ENCODE measurements at regions not wholly inside any gene's neighbourhood (a gene's known extent, or its start where the extent isn't known, plus 50 kb on each side); places are given as distances from the start of the nearest gene placed in this dataset.

- H3K27ac ChIP-seq (ENCODE audit: low read depth in 1 of 2, low read length in 2 of 2): no peak overlapping the region
- no peak for DNase-seq (ENCODE audit: low spot score)
- WGBS: 80% methylated on average over 11 of the region's 11 CpGs
- H3K27me3 ChIP-seq (ENCODE audit: control insufficient read depth in 4 of 4, insufficient read depth in 4 of 4, low read length in 3 of 4): no peaks in the 10 kb centered on the region
- no peak overlapping the region for H3K4me3 ChIP-seq (ENCODE audit: low read depth in 1 of 3, low read length in 3 of 3)
- no peaks in the 10 kb centered on the region for H3K4me1 ChIP-seq (ENCODE audit: control insufficient read depth in 4 of 4, insufficient read depth in 4 of 4, low read length in 3 of 4)
- TF ChIP-seq EGR1 (IDR thresholded peaks at IDR 0.05; ENCODE audit: low read depth in 2 of 2): no peak
- no peak for TF ChIP-seq HNF4G (IDR thresholded peaks at IDR 0.05)
- no peak for TF ChIP-seq FOXA2 (IDR thresholded peaks at IDR 0.05)
- TF ChIP-seq, protein P1, sequence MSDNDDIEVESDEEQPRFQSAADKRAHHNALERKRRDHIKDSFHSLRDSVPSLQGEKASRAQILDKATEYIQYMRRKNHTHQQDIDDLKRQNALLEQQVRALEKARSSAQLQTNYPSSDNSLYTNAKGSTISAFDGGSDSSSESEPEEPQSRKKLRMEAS (IDR thresholded peaks at IDR 0.05): no peak
- TF ChIP-seq TAF1 (conservative IDR thresholded peaks at IDR 0.05): no peak
- TF ChIP-seq ATF3 (IDR thresholded peaks at IDR 0.05): no peak
- TF ChIP-seq YY1 (IDR thresholded peaks at IDR 0.05): no peak
- H3K36me3 ChIP-seq (ENCODE audit: control insufficient read depth in 4 of 4, insufficient read depth in 3 of 4, low read depth in 1 of 4, low read length in 3 of 4): no peaks in the 10 kb centered on the region
- H3K9me3 ChIP-seq (ENCODE audit: control insufficient read depth in 4 of 4, low read length in 3 of 4): no peaks in the 10 kb centered on the region
- H3K9ac ChIP-seq (ENCODE audit: low read depth in 1 of 2, low read length in 2 of 2): no peak overlapping the region
These were observed 51.9 kb upstream of the DCTD start for GRCh38 chr4:182968917-182969650.

GRCh38 chr4:182967403-182967802 is 50.2 kb upstream of the DCTD start:
- TF ChIP-seq GABPA (IDR thresholded peaks at IDR 0.05 in 1 of 2, conservative IDR thresholded peaks at IDR 0.05 in 1 of 2) (no peak), HNF4A (conservative IDR thresholded peaks at IDR 0.05) (no peak), HNF4G (IDR thresholded peaks at IDR 0.05) (no peak), RXRA (IDR thresholded peaks at IDR 0.05) (no peak)
- TF ChIP-seq, protein P2, sequence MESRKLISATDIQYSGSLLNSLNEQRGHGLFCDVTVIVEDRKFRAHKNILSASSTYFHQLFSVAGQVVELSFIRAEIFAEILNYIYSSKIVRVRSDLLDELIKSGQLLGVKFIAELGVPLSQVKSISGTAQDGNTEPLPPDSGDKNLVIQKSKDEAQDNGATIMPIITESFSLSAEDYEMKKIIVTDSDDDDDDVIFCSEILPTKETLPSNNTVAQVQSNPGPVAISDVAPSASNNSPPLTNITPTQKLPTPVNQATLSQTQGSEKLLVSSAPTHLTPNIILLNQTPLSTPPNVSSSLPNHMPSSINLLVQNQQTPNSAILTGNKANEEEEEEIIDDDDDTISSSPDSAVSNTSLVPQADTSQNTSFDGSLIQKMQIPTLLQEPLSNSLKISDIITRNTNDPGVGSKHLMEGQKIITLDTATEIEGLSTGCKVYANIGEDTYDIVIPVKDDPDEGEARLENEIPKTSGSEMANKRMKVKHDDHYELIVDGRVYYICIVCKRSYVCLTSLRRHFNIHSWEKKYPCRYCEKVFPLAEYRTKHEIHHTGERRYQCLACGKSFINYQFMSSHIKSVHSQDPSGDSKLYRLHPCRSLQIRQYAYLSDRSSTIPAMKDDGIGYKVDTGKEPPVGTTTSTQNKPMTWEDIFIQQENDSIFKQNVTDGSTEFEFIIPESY (IDR thresholded peaks at IDR 0.05): no peak
- TF ChIP-seq, protein P1 (IDR thresholded peaks at IDR 0.05): no peak
- no peaks in the 10 kb centered on the region for H3K36me3 ChIP-seq (ENCODE audit: control insufficient read depth in 4 of 4, insufficient read depth in 3 of 4, low read depth in 1 of 4, low read length in 3 of 4)
- H3K27ac ChIP-seq (ENCODE audit: low read depth in 1 of 2, low read length in 2 of 2): no peak overlapping the region
- DNase-seq (ENCODE audit: low spot score): no peak
- H3K9me3 ChIP-seq (ENCODE audit: control insufficient read depth in 4 of 4, low read length in 3 of 4): no peaks in the 10 kb centered on the region
- no peaks in the 10 kb centered on the region for H3K27me3 ChIP-seq (ENCODE audit: control insufficient read depth in 4 of 4, insufficient read depth in 4 of 4, low read length in 3 of 4)
- no peaks in the 10 kb centered on the region for H3K4me1 ChIP-seq (ENCODE audit: control insufficient read depth in 4 of 4, insufficient read depth in 4 of 4, low read length in 3 of 4)
- H3K9ac ChIP-seq (ENCODE audit: low read depth in 1 of 2, low read length in 2 of 2): no peak overlapping the region
- H3K4me3 ChIP-seq (ENCODE audit: low read depth in 1 of 3, low read length in 3 of 3): no peak overlapping the region
